ENCODE measurements at regions not wholly inside any gene's neighbourhood (a gene's known extent, or its start where the extent isn't known, plus 50 kb on each side); places are given as distances from the start of the nearest gene placed in this dataset.

- no peaks in the 10 kb centered on the region for H3K27me3 ChIP-seq (replicated peaks in 1 of 4; ENCODE audit: control insufficient read depth in 3 of 4, extremely low read depth in 1 of 4, insufficient read depth in 3 of 4, low read length in 3 of 4)
- no peak overlapping the region for H3K4me3 ChIP-seq (ENCODE audit: extremely low read depth in 1 of 4, insufficient read depth in 2 of 4, low read depth in 3 of 4, low read length in 4 of 4)
- H3K79me2 ChIP-seq (ENCODE audit: control insufficient read depth in 1 of 2, insufficient read depth in 2 of 2, low read length in 2 of 2), result no peaks in the 10 kb centered on the region
- no peak overlapping the region for H2BK5ac ChIP-seq (ENCODE audit: low read depth, low read length)
- no peak overlapping the region for H3K56ac ChIP-seq (replicated peaks; ENCODE audit: insufficient read length, low read depth, low read length)
- H3K9me3 ChIP-seq (ENCODE audit: insufficient read depth in 2 of 2, low read depth in 1 of 2, low read length in 1 of 2), result no peaks in the 10 kb centered on the region
- H3K23me2 ChIP-seq (ENCODE audit: low read depth, low read length), result 0 out of 2 replicates have a peak, but pooled peaks cover 2% of the 10 kb centered on the region
- H2AK5ac ChIP-seq (ENCODE audit: low read depth, low read length), result no peak overlapping the region
- ChIA-PET POLR2A (ENCODE audit: partially characterized antibody) (no interaction called here), CTCF (ENCODE audit: partially characterized antibody) (interaction anchor here (1.0 to 4.6 kb wide), 4 partner anchors 9 to 176 kb away, joined by 3 to 24 read pairs (median 4); no protein-coding TSS in a partner anchor)
- H2BK12ac ChIP-seq (ENCODE audit: low read depth, low read length), result no peak overlapping the region
- H4K20me1 ChIP-seq (replicated peaks in 1 of 2; ENCODE audit: control insufficient read depth in 1 of 2, insufficient read depth in 2 of 2, low read length in 2 of 2), result no peaks in the 10 kb centered on the region
- no peak overlapping the region for H3K23ac ChIP-seq (ENCODE audit: insufficient read length)
- H2BK20ac ChIP-seq (ENCODE audit: low read length), result 0 out of 2 replicates have a peak overlapping the region, but pooled peaks have one; percentile 32
- DNase-seq (ENCODE audit: low read depth in 1 of 2, low spot score in 2 of 2), result no peak
- H4K91ac ChIP-seq (replicated peaks; ENCODE audit: insufficient read length, low read length), result no peak overlapping the region
- no peak overlapping the region for H3K4me2 ChIP-seq (ENCODE audit: insufficient read depth in 1 of 2, low read depth in 2 of 2, low read length in 2 of 2)
- no peak overlapping the region for H3K18ac ChIP-seq (ENCODE audit: extremely low read depth, low read length)
- no peak overlapping the region for H3K9ac ChIP-seq (replicated peaks in 1 of 4; ENCODE audit: extremely low read depth in 1 of 4, low read depth in 3 of 4, low read length in 3 of 4)
- no peak overlapping the region for H2AFZ ChIP-seq (ENCODE audit: low read length)
- WGBS, 2 experiments (ENCODE audit: extremely low coverage in 1 of 2, insufficient coverage in 1 of 2, insufficient read length in 1 of 2, insufficient replicate concordance in 2 of 2, low coverage in 1 of 2, low lambda C conversion rate in 2 of 2, missing lambda C conversion rate in 1 of 2), result 84% methylated on average over 4 of the region's 4 CpGs; no CpG with 5 or more reads in 1 of the 2 experiments
- no peak overlapping the region for H3K4ac ChIP-seq (replicated peaks; ENCODE audit: insufficient read length, low read depth, low read length)
- no peaks in the 10 kb centered on the region for H3K79me1 ChIP-seq (ENCODE audit: low read depth, low read length)
- H4K8ac ChIP-seq (ENCODE audit: extremely low read depth, insufficient read depth, low read length), result no peak overlapping the region; the same call in 1 of the 2 replicates
- H2BK120ac ChIP-seq (replicated peaks; ENCODE audit: low read depth, low read length), result no peak overlapping the region
- H3K36me3 ChIP-seq (ENCODE audit: control insufficient read depth in 2 of 4, insufficient read depth in 4 of 4, low read length in 3 of 4), result no peaks in the 10 kb centered on the region; a peak in 2 of 8 replicates
- H4K5ac ChIP-seq (ENCODE audit: insufficient read length, low read depth, low read length), result no peak overlapping the region
- no peak overlapping the region for H3K14ac ChIP-seq (ENCODE audit: insufficient read length)
- FAIRE-seq, result no peak
- H3K27ac ChIP-seq (ENCODE audit: low read depth, low read length), result no peak overlapping the region
- H2BK15ac ChIP-seq (ENCODE audit: low read length), result no peak overlapping the region
- peaks cover 0 to 5% (median 0%) of the 10 kb centered on the region in 4 experiments; a peak in 3 of 7 replicates for H3K4me1 ChIP-seq (replicated peaks in 1 of 4; ENCODE audit: control insufficient read depth in 3 of 4, insufficient read depth in 4 of 4, low read length in 3 of 4)
- TF ChIP-seq GABPA (IDR thresholded peaks at IDR 0.05; ENCODE audit: borderline replicate concordance, insufficient read depth, low read length) (no peak), EGR1 (IDR thresholded peaks at IDR 0.05; ENCODE audit: borderline replicate concordance, low read depth, low read length) (no peak), POLR2A (IDR thresholded peaks at IDR 0.05; ENCODE audit: control extremely low read depth in 1 of 2, low read depth in 2 of 2, low read length in 2 of 2) (no peak), TBP (IDR thresholded peaks at IDR 0.05; ENCODE audit: low read depth, low read length) (no peak), CTBP2 (IDR thresholded peaks at IDR 0.05; ENCODE audit: borderline replicate concordance, insufficient read depth, insufficient read length, low read length) (no peak), TAF1 (IDR thresholded peaks at IDR 0.05; ENCODE audit: low read depth, low read length) (no peak), MAFK (IDR thresholded peaks at IDR 0.05; ENCODE audit: low read depth, low read length) (no peak), E2F6 (IDR thresholded peaks at IDR 0.05) (no peak), SIX5 (IDR thresholded peaks at IDR 0.05; ENCODE audit: low read depth, low read length) (no peak), BACH1 (IDR thresholded peaks at IDR 0.05; ENCODE audit: low read length) (no peak), ASH2L (IDR thresholded peaks at IDR 0.05; ENCODE audit: low read length) (no peak)
- TF ChIP-seq, protein P1, sequence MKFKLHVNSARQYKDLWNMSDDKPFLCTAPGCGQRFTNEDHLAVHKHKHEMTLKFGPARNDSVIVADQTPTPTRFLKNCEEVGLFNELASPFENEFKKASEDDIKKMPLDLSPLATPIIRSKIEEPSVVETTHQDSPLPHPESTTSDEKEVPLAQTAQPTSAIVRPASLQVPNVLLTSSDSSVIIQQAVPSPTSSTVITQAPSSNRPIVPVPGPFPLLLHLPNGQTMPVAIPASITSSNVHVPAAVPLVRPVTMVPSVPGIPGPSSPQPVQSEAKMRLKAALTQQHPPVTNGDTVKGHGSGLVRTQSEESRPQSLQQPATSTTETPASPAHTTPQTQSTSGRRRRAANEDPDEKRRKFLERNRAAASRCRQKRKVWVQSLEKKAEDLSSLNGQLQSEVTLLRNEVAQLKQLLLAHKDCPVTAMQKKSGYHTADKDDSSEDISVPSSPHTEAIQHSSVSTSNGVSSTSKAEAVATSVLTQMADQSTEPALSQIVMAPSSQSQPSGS (IDR thresholded peaks at IDR 0.05; ENCODE audit: low read length), result no peak
Measured at GRCh38 chr5:173798127-173798810, 89.9 kb upstream of the CPEB4 start.
